HG03575 (cell line): ENCODE measurements at regions not wholly inside any gene's neighbourhood (a gene's known extent, or its start where the extent isn't known, plus 50 kb on each side); places are given as distances from the start of the nearest gene placed in this dataset.

Experiments
- ATAC-seq: cut with Tn5 transposase; IDR thresholded peaks from one replicate; pipeline ENCODE4 v1.9.1; 2021; ENCODE audit not compliant: unreplicated experiment, insufficient number of reproducible peaks, low FRiP score; ENCODE audit errors: extremely low read depth

GRCh38 chr9:68643901-68644809 lies 60.9 kb upstream of the PIP5K1B start:
- ATAC-seq: no peak

DNA sequence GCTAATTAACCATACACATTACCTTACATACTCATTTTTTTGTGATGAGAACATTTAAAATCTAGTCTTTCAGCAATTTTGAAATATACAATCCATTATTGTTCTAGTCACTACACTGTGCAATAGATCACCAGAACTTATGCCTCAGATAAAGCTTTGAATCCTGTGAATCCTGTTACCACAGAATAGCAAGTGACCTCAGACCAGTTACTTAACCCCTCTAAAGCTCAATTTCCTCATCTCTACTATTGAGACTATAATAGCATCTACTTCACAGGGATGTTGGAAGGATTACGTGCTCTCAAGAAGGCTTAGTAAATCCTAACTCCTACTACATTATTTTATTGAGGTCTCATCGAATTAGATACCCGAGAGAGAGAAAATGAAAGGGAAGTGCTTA lies 60.2 kb upstream of the PIP5K1B start:
- ATAC-seq: no peak

DNA sequence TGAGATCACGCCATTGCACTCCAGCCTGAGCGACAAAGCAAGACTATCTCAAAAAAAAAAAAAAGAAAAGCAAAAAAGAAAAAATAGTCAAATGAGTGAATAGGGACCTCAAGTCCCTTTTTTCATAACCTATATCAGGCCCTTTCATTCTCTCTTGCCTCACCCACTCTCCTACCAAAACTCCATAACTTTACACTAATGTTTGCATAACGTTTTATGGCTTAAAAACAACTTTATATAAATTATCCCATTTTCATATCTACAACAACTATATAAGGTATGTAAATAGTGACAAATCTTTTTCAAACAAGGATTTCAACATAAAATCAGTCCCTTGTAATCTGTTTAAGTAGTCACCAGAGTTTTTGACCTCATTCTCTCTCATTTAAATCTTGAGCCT lies 56.9 kb upstream of the PIP5K1B start:
- no peak for ATAC-seq

DNA sequence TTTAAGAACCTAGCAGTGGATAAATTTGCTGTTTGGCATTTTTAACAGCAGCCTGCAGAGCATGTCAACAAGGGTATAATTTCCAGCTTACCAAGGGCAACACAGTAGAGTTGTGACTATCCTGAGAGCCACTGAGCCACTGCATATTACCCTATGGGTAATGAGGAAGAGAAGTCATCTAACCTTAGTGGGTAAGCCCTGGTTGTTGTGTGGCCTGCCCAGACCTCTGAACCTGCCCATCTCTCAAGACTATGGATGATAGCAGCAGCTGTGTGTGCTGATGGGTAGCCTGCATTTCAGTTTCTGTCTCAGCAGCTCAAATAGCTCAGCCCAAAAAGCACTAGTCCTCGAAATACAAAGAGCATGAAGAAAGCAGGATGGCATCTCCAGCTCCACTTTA lies 56.1 kb upstream of the PIP5K1B start:
- no peak for ATAC-seq

GRCh38 chr9:68651280-68651893 lies 53.7 kb upstream of the PIP5K1B start:
- no peak for ATAC-seq

GRCh38 chr9:68653141-68653595 lies 51.9 kb upstream of the PIP5K1B start:
- ATAC-seq: peak; percentile 38

DNA sequence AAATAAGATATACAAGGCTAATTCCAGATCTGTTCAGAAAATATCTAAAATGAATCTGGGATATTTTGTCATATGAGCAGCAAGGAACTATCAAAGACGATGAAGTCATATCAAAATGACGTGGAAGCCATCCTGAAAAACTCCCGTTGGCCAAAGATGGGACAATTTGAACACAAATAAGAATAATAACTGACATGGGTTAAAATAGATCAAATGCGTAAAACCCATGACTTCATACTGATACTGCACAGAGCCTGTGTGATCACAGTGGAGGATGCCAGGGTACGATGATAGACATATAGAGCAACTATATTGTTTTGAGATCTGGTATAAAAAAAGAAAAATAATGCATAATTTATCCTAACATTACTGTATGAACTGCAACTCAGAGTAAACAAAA lies 51.0 kb upstream of the PIP5K1B start:
- ATAC-seq: no peak
